ENCODE measurements at regions not wholly inside any gene's neighbourhood (a gene's known extent, or its start where the extent isn't known, plus 50 kb on each side); places are given as distances from the start of the nearest gene placed in this dataset.

- H3K36me3 ChIP-seq: no peaks in the 10 kb centered on the region
- no peak for TF ChIP-seq POLR2A (IDR thresholded peaks at IDR 0.05)
- no peak for TF ChIP-seq CTCF (IDR thresholded peaks at IDR 0.05)
- 89 to 92% methylated on average over 4 of the region's 4 CpGs for WGBS, 2 donors
- no peak overlapping the region for H3K4me3 ChIP-seq (replicated peaks in 1 of 3)
- H3K4me1 ChIP-seq: peaks cover 0 to 4% of the 10 kb centered on the region in 2 donors
- no peaks in the 10 kb centered on the region for H3K27me3 ChIP-seq
- no peaks in the 10 kb centered on the region for H3K9me3 ChIP-seq
- intact Hi-C loops (cut with DNase I): no loop called here
- no peak for DNase-seq
- H3K27ac ChIP-seq: no peak overlapping the region
These were observed 99.8 kb upstream of the DAP start for GRCh38 chr5:10860645-10861422.

GRCh38 chr5:10860196-10860543, 99.1 kb upstream of the DAP start:
- Histone ChIP-seq H3K27me3 (no peaks in the 10 kb centered on the region), H3K36me3 (no peaks in the 10 kb centered on the region), H3K4me1 (peaks cover 0 to 4% of the 10 kb centered on the region in 2 donors), H3K4me3 (replicated peaks in 1 of 3) (no peak overlapping the region), H3K9me3 (no peaks in the 10 kb centered on the region), H3K27ac (no peak overlapping the region)
- no peak for TF ChIP-seq CTCF (IDR thresholded peaks at IDR 0.05)
- no peak for TF ChIP-seq POLR2A (IDR thresholded peaks at IDR 0.05)
- WGBS, 2 donors: 74 to 77% methylated on average over 9 of the region's 9 CpGs
- DNase-seq: no peak
- intact Hi-C loops (cut with DNase I): no loop called here

GRCh38 chr5:10859393-10860195, 98.6 kb upstream of the DAP start:
- no peak overlapping the region for H3K27ac ChIP-seq
- 85 to 93% methylated on average over 15 of the region's 15 CpGs for WGBS, 2 donors
- DNase-seq: no peak
- no peak overlapping the region for H3K4me3 ChIP-seq (replicated peaks in 1 of 3)
- H3K27me3 ChIP-seq: no peaks in the 10 kb centered on the region
- peaks cover 0 to 4% of the 10 kb centered on the region in 2 donors for H3K4me1 ChIP-seq
- TF ChIP-seq POLR2A (IDR thresholded peaks at IDR 0.05): no peak
- TF ChIP-seq CTCF (IDR thresholded peaks at IDR 0.05): no peak
- H3K36me3 ChIP-seq: no peaks in the 10 kb centered on the region
- H3K9me3 ChIP-seq: no peaks in the 10 kb centered on the region
- intact Hi-C loops (cut with DNase I): loop anchor here (10.0 kb wide), 1 partner anchor 175 kb away; no protein-coding TSS in a partner anchor

GRCh38 chr5:10858945-10859344, 97.9 kb upstream of the DAP start:
- WGBS, 2 donors: 73 to 84% methylated on average over 9 of the region's 9 CpGs

More at GRCh38 chr5:10858945-10859344, 97.9 kb upstream of the DAP start:
- Histone ChIP-seq H3K27ac (no peak overlapping the region), H3K4me1 (peaks cover 0 to 4% of the 10 kb centered on the region in 2 donors), H3K36me3 (no peaks in the 10 kb centered on the region), H3K4me3 (replicated peaks in 1 of 3) (no peak overlapping the region), H3K27me3 (no peaks in the 10 kb centered on the region), H3K9me3 (no peaks in the 10 kb centered on the region)
- TF ChIP-seq CTCF (IDR thresholded peaks at IDR 0.05): no peak
- TF ChIP-seq POLR2A (IDR thresholded peaks at IDR 0.05): no peak
- DNase-seq: no peak
- intact Hi-C loops (cut with DNase I): loop anchor here (10.0 kb wide), 1 partner anchor 174 kb away; no protein-coding TSS in a partner anchor

All from thyroid gland (tissue), 4 donors.